ENCODE measurements at regions not wholly inside any gene's neighbourhood (a gene's known extent, or its start where the extent isn't known, plus 50 kb on each side); places are given as distances from the start of the nearest gene placed in this dataset.

- no peak for TF ChIP-seq POLR2A (IDR thresholded peaks at IDR 0.05)
- no peak for TF ChIP-seq EP300 (IDR thresholded peaks at IDR 0.05)
- no peak for TF ChIP-seq CTCF (IDR thresholded peaks at IDR 0.05)
These were observed 177.0 kb downstream of the TBX15 start for GRCh38 chr1:118811156-118811555.

All from sigmoid colon (tissue), 4 donors.